Endothelial cell of umbilical vein (primary cell): ENCODE measurements at regions not wholly inside any gene's neighbourhood (a gene's known extent, or its start where the extent isn't known, plus 50 kb on each side); places are given as distances from the start of the nearest gene placed in this dataset.

ENCODE experiments used
- BruUV-seq: library from RNA; stranded (reverse); fragments of 400-500 nt; replicated peaks from 2 replicates; lab custom pipeline; 2021; lab: Mats Ljungman, UMichigan
- CTCF ChIA-PET: fragments of 300-600, 350-600 bp; sonication (Branson Sonifier 250); formaldehyde crosslinking; loops from one replicate; lab custom pipeline; 2021; ENCODE audit warnings: antibody characterized with exemption, inconsistent platforms; lab: Charles Lee
- POLR2A ChIA-PET: fragments of 300-600, 350-600 bp; sonication (Branson Sonifier 250); formaldehyde crosslinking; loops from one replicate; lab custom pipeline; 2021; ENCODE audit warnings: antibody characterized with exemption, inconsistent platforms; lab: Charles Lee
- DNase-seq: peaks from one replicate; pipeline ENCODE4 v3.0.0-alpha.2; 2011; ENCODE audit warnings: low read depth, low spot score
- FAIRE-seq: peaks from 2 replicates; lab custom pipeline; 2011; peaks lifted over from hg19 to GRCh38; lab: Jason Lieb, UNC
- H2AFZ ChIP-seq: 2 replicates; pipeline ENCODE4 v1.6.0; 2012; ENCODE audit warnings: low read depth, low read length, control low read depth, inconsistent platforms
- H3K27ac ChIP-seq: 2 replicates; pipeline ENCODE4 v1.5.1; 2011; ENCODE audit warnings: low read depth, mild to moderate bottlenecking, control low read depth, low read length, moderate library complexity; ENCODE audit not compliant: insufficient read depth
- H3K27me3 ChIP-seq, 2 experiments: 2 replicates each; pipeline versions ENCODE4 v1.6.0 to v1.6.1; 2011; ENCODE audit warnings: low read length in 2 of 2, mixed read lengths in 1 of 2; ENCODE audit not compliant: control insufficient read depth in 2 of 2, insufficient read depth in 2 of 2
- H3K36me3 ChIP-seq, 2 experiments: 2 replicates in 1 of 2; 3 replicates in 1 of 2; pipeline ENCODE4 v1.5.1; 2011; ENCODE audit warnings: low read length in 2 of 2, mild to moderate bottlenecking in 1 of 2, moderate library complexity in 1 of 2; ENCODE audit not compliant: control insufficient read depth in 2 of 2, insufficient read depth in 2 of 2; ENCODE audit errors: extremely low read depth in 1 of 2
- H3K4me1 ChIP-seq: 3 replicates; pipeline ENCODE4 v1.5.1; 2011; ENCODE audit warnings: mild to moderate bottlenecking, low read length; ENCODE audit not compliant: control insufficient read depth, insufficient read depth; ENCODE audit errors: extremely low read depth
- H3K4me2 ChIP-seq: 2 replicates; pipeline ENCODE4 v1.6.1; 2011; ENCODE audit warnings: low read length, control low read depth, mixed read lengths; ENCODE audit not compliant: insufficient read depth
- H3K4me3 ChIP-seq, 3 experiments: fragments of 200-600 bp in 1 of 3; sonication (generic), shearing (Covaris generic) in 1 of 3; replicated peaks in 1 of 3; 2 replicates each; pipeline ENCODE4 v1.5.1; 2011 to 2016; ENCODE audit warnings: control low read depth in 3 of 3, low read length in 3 of 3, mild to moderate bottlenecking in 2 of 3, inconsistent platforms in 1 of 3, low read depth in 1 of 3, moderate library complexity in 1 of 3; ENCODE audit not compliant: insufficient read depth in 1 of 3
- H3K79me2 ChIP-seq: 2 replicates; pipeline ENCODE4 v1.6.0; 2012; ENCODE audit warnings: low read length, inconsistent platforms; ENCODE audit not compliant: control insufficient read depth, insufficient read depth
- H3K9ac ChIP-seq: replicated peaks from 2 replicates; pipeline ENCODE3; 2011; ENCODE audit warnings: low read length, control low read depth; ENCODE audit not compliant: insufficient read depth; ENCODE audit errors: extremely low read depth
- H3K9me1 ChIP-seq: replicated peaks from 3 replicates; pipeline ENCODE4 v1.6.0; 2011; ENCODE audit warnings: mild to moderate bottlenecking, low read length; ENCODE audit not compliant: control insufficient read depth, insufficient read depth; ENCODE audit errors: extremely low read depth
- H3K9me3 ChIP-seq: replicated peaks from 2 replicates; pipeline ENCODE4 v1.5.1; 2012; ENCODE audit warnings: low read length, inconsistent platforms; ENCODE audit not compliant: control insufficient read depth, insufficient read depth
- H4K20me1 ChIP-seq: replicated peaks from 2 replicates; pipeline ENCODE3; 2011; ENCODE audit warnings: mild to moderate bottlenecking, low read length; ENCODE audit not compliant: control insufficient read depth, insufficient read depth; ENCODE audit errors: extremely low read depth
- CTCF ChIP-seq, 2 donors: IDR thresholded peaks; 1 replicate in 1 of 2; 2 replicates in 1 of 2; pipeline ENCODE4 v1.5.1; 2011; ENCODE audit warnings: low read length in 2 of 2, mild to moderate bottlenecking in 2 of 2, moderate library complexity in 2 of 2, control low read depth in 1 of 2, inconsistent platforms in 1 of 2, low read depth in 1 of 2; ENCODE audit not compliant: insufficient read depth in 1 of 2; ENCODE audit errors: extremely low read depth in 1 of 2
- EZH2 ChIP-seq: IDR thresholded peaks from 2 replicates; pipeline ENCODE4 v1.6.1; 2012; ENCODE audit warnings: borderline replicate concordance, low read depth, mild to moderate bottlenecking, moderate library complexity, low read length, inconsistent platforms; ENCODE audit not compliant: severe bottlenecking
- FOS ChIP-seq: IDR thresholded peaks from 2 replicates; pipeline ENCODE4 v1.6.1; 2011; ENCODE audit warnings: mild to moderate bottlenecking, low read length, moderate library complexity, borderline replicate concordance; ENCODE audit not compliant: insufficient read depth
- GATA2 ChIP-seq: IDR thresholded peaks from 2 replicates; pipeline ENCODE4 v1.7.0; 2011; ENCODE audit warnings: low read depth, mild to moderate bottlenecking, moderate library complexity, mixed read lengths, low read length; ENCODE audit not compliant: insufficient read length, insufficient read depth
- JUN ChIP-seq: IDR thresholded peaks from 2 replicates; pipeline ENCODE4 v1.6.1; 2011; ENCODE audit warnings: borderline replicate concordance, low read depth; ENCODE audit not compliant: insufficient read length, insufficient read depth
- MAX ChIP-seq: IDR thresholded peaks from 2 replicates; pipeline ENCODE4 v1.6.1; 2011; ENCODE audit not compliant: insufficient read depth, insufficient read length
- MYC ChIP-seq: IDR thresholded peaks from one replicate; pipeline ENCODE4 v1.6.1; 2011; ENCODE audit warnings: mild to moderate bottlenecking, low read depth, low read length
- POLR2A ChIP-seq: IDR thresholded peaks from 2 replicates; pipeline ENCODE4 v1.6.1; 2012; ENCODE audit warnings: low read depth, mild to moderate bottlenecking, control low read depth, low read length
- POLR2AphosphoS5 ChIP-seq: IDR thresholded peaks from 2 replicates; pipeline ENCODE4 v1.6.1; 2012; ENCODE audit warnings: low read depth, mild to moderate bottlenecking, control low read depth, low read length, moderate library complexity; ENCODE audit not compliant: insufficient read depth
- dilution Hi-C: fragments of 300-500 bp; cut with MboI; formaldehyde crosslinking; loops from one replicate; pipeline ENCODE4 v1.15.0; 2019; ENCODE audit warnings: low sequenced_read_pairs; ENCODE audit not compliant: extremely low pct_ligation_motif_present
- intact Hi-C: fragments of 100-400 bp; cut with micrococcal nuclease; formaldehyde crosslinking; loops from one replicate; pipeline ENCODE4 v1.10.0; 2022

DNA sequence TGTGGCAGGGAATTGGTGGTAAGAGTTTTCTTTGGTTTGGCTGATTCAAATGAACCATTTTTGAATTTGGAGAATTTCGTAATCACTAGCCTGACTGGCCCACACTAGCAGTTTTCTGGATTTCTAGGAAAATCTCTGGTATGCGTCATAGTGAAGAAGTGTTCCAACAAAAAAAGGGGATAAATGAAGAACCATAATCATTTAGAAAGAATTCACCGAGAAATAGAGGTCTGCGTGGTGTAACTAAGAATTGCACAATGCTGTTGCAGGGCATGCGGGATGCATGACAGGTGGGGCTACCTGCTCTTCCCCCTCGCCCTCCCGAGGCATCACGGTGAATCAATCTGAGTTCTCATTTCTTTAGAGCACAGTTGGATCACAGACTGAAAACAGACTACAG, 232.3 kb upstream of the PAPPA start:
- no peak overlapping the region for H3K4me2 ChIP-seq
- H4K20me1 ChIP-seq, result no peaks in the 10 kb centered on the region
- BruUV-seq, result no TSS peak
- no peak overlapping the region for H3K27ac ChIP-seq
- intact Hi-C loops, result no loop called here
- TF ChIP-seq GATA2, result no peak
- FAIRE-seq, result no peak
- ChIA-PET POLR2A (no interaction called here), CTCF (no interaction called here)
- no peaks in the 10 kb centered on the region for H3K4me1 ChIP-seq
- H3K27me3 ChIP-seq, result no peaks in the 10 kb centered on the region
- no peaks in the 10 kb centered on the region for H3K79me2 ChIP-seq
- H3K9me3 ChIP-seq, result no peaks in the 10 kb centered on the region
- H3K9ac ChIP-seq, result no peak overlapping the region
- H3K4me3 ChIP-seq, result no peak overlapping the region
- dilution Hi-C loops, result no loop called here
- H2AFZ ChIP-seq, result no peak overlapping the region
- H3K9me1 ChIP-seq, result no peaks in the 10 kb centered on the region
- DNase-seq, result no peak
- H3K36me3 ChIP-seq, result no peaks in the 10 kb centered on the region

GRCh38 chr9:115922444-115922843, 231.1 kb upstream of the PAPPA start:
- H3K4me3 ChIP-seq, result no peak overlapping the region
- no peak for TF ChIP-seq JUN
- no peak for TF ChIP-seq POLR2A
- TF ChIP-seq MAX, result no peak
- TF ChIP-seq CTCF (IDR thresholded peaks at IDR 0.05; ENCODE audit: extremely low read depth in 1 of 2, insufficient read depth in 1 of 2, low read depth in 1 of 2, low read length in 2 of 2), result no peak
- no peak for TF ChIP-seq EZH2
- TF ChIP-seq FOS, result no peak
- no peak for TF ChIP-seq POLR2AphosphoS5
- no peak for TF ChIP-seq GATA2
- TF ChIP-seq MYC, result no peak
- FAIRE-seq, result no peak
- BruUV-seq, result no TSS peak
- H2AFZ ChIP-seq, result no peak overlapping the region
- H3K79me2 ChIP-seq, result no peaks in the 10 kb centered on the region
- dilution Hi-C loops (no loop called here), intact Hi-C loops (no loop called here)
- no peaks in the 10 kb centered on the region for H3K36me3 ChIP-seq
- POLR2A ChIA-PET, result no interaction called here
- no peak overlapping the region for H3K27ac ChIP-seq
- no peak for DNase-seq
- no peaks in the 10 kb centered on the region for H3K9me3 ChIP-seq
- H3K9me1 ChIP-seq, result no peaks in the 10 kb centered on the region
- no peak overlapping the region for H3K4me2 ChIP-seq
- no peak overlapping the region for H3K9ac ChIP-seq
- H3K4me1 ChIP-seq, result no peaks in the 10 kb centered on the region
- no peaks in the 10 kb centered on the region for H4K20me1 ChIP-seq
- H3K27me3 ChIP-seq, result no peaks in the 10 kb centered on the region
- CTCF ChIA-PET, result no interaction called here
